Parathyroid adenoma (tissue), 2 donors: ENCODE measurements at regions not wholly inside any gene's neighbourhood (a gene's known extent, or its start where the extent isn't known, plus 50 kb on each side); places are given as distances from the start of the nearest gene placed in this dataset.

ENCODE experiments used
- H2AFZ ChIP-seq: fragments of 300-600 bp; sonication (generic); one replicate; pipeline ENCODE4 v1.7.0; 2017; ENCODE audit warnings: antibody characterized with exemption, mild to moderate bottlenecking
- H3K27ac ChIP-seq: fragments of 300-600 bp; sonication (generic); one replicate; pipeline ENCODE4 v1.7.0; 2017
- H3K27me3 ChIP-seq: fragments of 300-600 bp; sonication (generic); one replicate; pipeline ENCODE4 v1.7.0; 2017; ENCODE audit warnings: low read length; ENCODE audit not compliant: control insufficient read depth, insufficient read depth
- H3K36me3 ChIP-seq: fragments of 300-600 bp; sonication (generic); one replicate; pipeline ENCODE4 v1.7.0; 2017; ENCODE audit warnings: low read length; ENCODE audit not compliant: control insufficient read depth, insufficient read depth
- H3K4me1 ChIP-seq: fragments of 300-600 bp; sonication (generic); one replicate; pipeline ENCODE4 v1.7.0; 2017; ENCODE audit warnings: control low read depth
- H3K4me2 ChIP-seq: fragments of 300-600 bp; sonication (generic); one replicate; pipeline ENCODE4 v1.7.0; 2017; ENCODE audit warnings: low read length
- H3K4me3 ChIP-seq: fragments of 300-600 bp; sonication (generic); one replicate; pipeline ENCODE4 v1.7.0; 2017; ENCODE audit warnings: low read depth, low read length
- H3K79me2 ChIP-seq: fragments of 300-600 bp; sonication (generic); one replicate; pipeline ENCODE4 v1.7.0; 2017; ENCODE audit warnings: control low read depth
- H3K9ac ChIP-seq: fragments of 300-600 bp; sonication (generic); one replicate; pipeline ENCODE4 v1.7.0; 2017; ENCODE audit warnings: mild to moderate bottlenecking
- H3K9me3 ChIP-seq: fragments of 300-600 bp; sonication (generic); one replicate; pipeline ENCODE4 v1.7.0; 2017; ENCODE audit warnings: low read length; ENCODE audit not compliant: control insufficient read depth
- TF ChIP-seq, protein P1 (sequence below): fragments of 300-600 bp; sonication (generic); IDR thresholded peaks from one replicate; pipeline ENCODE4 v1.7.0; 2017; ENCODE audit warnings: antibody characterized with exemption, mild to moderate bottlenecking
- donor health status: primary hyperparathyroidism.

DNA sequence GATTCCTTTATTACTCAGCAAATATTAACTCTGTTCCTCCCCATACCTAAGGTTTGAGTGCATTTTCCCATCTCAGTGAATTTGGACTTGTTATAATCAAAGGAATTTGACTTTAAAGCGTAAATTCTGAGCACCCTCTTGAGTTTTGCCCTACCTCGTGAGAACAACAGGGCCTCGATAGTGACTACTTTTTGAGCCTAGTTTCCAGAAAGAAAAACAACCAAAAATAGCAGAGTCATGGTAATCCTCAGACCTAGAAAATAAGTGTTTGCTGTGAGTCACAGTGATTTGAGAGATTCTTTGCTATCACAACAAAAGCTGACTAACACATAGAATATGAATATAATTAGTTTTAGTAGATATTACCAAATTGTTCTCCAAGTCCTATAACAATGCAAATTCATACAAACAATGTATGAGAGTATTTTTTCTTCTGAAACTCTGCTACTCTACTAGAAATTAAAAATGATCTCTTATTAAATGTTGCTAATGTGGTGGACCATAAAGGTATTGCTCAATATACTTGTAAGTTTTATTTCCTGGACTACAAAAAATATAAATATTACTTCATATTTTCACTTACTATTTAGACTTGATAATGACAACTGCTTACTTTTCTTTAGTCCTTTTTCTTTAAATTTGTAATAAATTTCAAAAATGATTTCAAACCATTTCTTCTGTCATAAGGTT, 759.7 kb downstream of the BRINP1 start:
- H3K4me1 ChIP-seq: no peaks in the 10 kb centered on the region

DNA sequence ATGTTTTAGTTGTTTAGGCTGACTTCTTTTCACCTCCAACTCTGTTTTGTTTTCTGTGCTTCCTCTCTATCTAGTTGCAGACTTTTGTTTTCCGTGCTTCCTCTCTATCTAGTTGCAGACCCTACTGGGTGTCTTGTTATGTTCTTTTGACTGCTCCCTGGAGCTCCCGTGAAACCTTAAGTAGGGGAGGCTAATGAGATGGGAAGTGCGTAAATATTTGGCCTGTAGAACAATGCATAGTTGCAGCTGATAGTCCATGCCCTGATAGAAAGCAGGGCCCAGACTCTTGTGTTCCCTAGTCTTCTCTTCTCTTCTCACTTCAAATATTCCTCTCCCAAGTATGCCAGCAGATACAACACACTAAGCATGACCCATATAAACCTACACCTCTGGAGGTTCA, 757.0 kb downstream of the BRINP1 start:
- Histone ChIP-seq H2AFZ (no peak overlapping the region), H3K9me3 (no peaks in the 10 kb centered on the region), H3K36me3 (no peaks in the 10 kb centered on the region), H3K4me3 (no peak overlapping the region), H3K27me3 (no peaks in the 10 kb centered on the region), H3K9ac (no peak overlapping the region), H3K79me2 (no peaks in the 10 kb centered on the region), H3K27ac (no peak overlapping the region), H3K4me2 (no peak overlapping the region), H3K4me1 (no peaks in the 10 kb centered on the region)
- TF ChIP-seq, protein P1, sequence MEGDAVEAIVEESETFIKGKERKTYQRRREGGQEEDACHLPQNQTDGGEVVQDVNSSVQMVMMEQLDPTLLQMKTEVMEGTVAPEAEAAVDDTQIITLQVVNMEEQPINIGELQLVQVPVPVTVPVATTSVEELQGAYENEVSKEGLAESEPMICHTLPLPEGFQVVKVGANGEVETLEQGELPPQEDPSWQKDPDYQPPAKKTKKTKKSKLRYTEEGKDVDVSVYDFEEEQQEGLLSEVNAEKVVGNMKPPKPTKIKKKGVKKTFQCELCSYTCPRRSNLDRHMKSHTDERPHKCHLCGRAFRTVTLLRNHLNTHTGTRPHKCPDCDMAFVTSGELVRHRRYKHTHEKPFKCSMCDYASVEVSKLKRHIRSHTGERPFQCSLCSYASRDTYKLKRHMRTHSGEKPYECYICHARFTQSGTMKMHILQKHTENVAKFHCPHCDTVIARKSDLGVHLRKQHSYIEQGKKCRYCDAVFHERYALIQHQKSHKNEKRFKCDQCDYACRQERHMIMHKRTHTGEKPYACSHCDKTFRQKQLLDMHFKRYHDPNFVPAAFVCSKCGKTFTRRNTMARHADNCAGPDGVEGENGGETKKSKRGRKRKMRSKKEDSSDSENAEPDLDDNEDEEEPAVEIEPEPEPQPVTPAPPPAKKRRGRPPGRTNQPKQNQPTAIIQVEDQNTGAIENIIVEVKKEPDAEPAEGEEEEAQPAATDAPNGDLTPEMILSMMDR: no peak

More for the DNA sequence above, 759.7 kb downstream of the BRINP1 start:
- Histone ChIP-seq H3K27ac (no peak overlapping the region), H3K36me3 (no peaks in the 10 kb centered on the region), H3K4me3 (no peak overlapping the region), H3K4me2 (no peak overlapping the region), H3K79me2 (no peaks in the 10 kb centered on the region), H3K9ac (no peak overlapping the region), H2AFZ (no peak overlapping the region), H3K9me3 (no peaks in the 10 kb centered on the region), H3K27me3 (no peaks in the 10 kb centered on the region)
- TF ChIP-seq, protein P1: no peak

GRCh38 chr9:118613996-118614395, 755.2 kb downstream of the BRINP1 start:
- TF ChIP-seq, protein P1: no peak
- Histone ChIP-seq H3K79me2 (no peaks in the 10 kb centered on the region), H3K9ac (no peak overlapping the region), H3K36me3 (no peaks in the 10 kb centered on the region), H3K4me1 (no peaks in the 10 kb centered on the region), H2AFZ (no peak overlapping the region), H3K4me2 (no peak overlapping the region), H3K27ac (no peak overlapping the region), H3K4me3 (no peak overlapping the region), H3K9me3 (no peaks in the 10 kb centered on the region), H3K27me3 (no peaks in the 10 kb centered on the region)

DNA sequence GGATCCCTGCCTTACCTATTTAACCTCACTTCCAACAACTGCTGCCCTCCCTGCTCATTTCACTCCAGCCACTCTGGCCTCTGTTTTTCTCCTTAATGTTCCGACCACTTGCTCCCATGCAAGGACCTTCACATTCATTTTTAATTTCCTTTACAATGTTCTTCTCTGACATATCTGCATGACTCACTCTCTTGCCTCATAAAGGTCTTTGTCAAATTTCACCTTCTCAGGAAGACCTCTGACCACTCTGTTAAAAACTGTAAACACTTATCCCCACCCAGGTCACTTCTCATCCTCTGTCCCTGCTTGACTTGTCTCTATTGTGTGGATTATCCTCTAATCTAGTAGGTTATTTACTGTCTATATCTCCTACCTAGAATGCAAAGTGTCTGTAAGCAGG, 751.2 kb downstream of the BRINP1 start:
- Histone ChIP-seq H3K27me3 (no peaks in the 10 kb centered on the region), H3K4me3 (no peak overlapping the region), H3K4me2 (no peak overlapping the region), H3K4me1 (no peaks in the 10 kb centered on the region), H3K9me3 (no peaks in the 10 kb centered on the region), H3K79me2 (no peaks in the 10 kb centered on the region), H3K27ac (no peak overlapping the region), H3K36me3 (no peaks in the 10 kb centered on the region), H3K9ac (no peak overlapping the region), H2AFZ (no peak overlapping the region)
- TF ChIP-seq, protein P1: no peak

- Histone ChIP-seq H3K9me3 (no peaks in the 10 kb centered on the region), H3K36me3 (no peaks in the 10 kb centered on the region), H3K4me1 (no peaks in the 10 kb centered on the region), H3K9ac (no peak overlapping the region), H3K79me2 (no peaks in the 10 kb centered on the region), H3K4me2 (no peak overlapping the region), H2AFZ (no peak overlapping the region), H3K27me3 (no peaks in the 10 kb centered on the region), H3K4me3 (no peak overlapping the region), H3K27ac (no peak overlapping the region)
- TF ChIP-seq, protein P1: no peak
These were observed 750.4 kb downstream of the BRINP1 start for GRCh38 chr9:118618849-118619248.
